HepG2 (cell line): ENCODE measurements at regions not wholly inside any gene's neighbourhood (a gene's known extent, or its start where the extent isn't known, plus 50 kb on each side); places are given as distances from the start of the nearest gene placed in this dataset.

ENCODE experiments used
- EZH2 ChIP-seq: conservative IDR thresholded peaks from 2 replicates; pipeline ENCODE4 v1.6.1; 2012; ENCODE audit warnings: mild to moderate bottlenecking, low read depth, low read length, moderate library complexity
- XRCC5 ChIP-seq: fragments of 200-400 bp; formaldehyde crosslinking; optimal IDR thresholded peaks from 2 replicates; pipeline ENCODE3; 2017; ENCODE audit warnings: mild to moderate bottlenecking, low read length
- TF ChIP-seq, protein P1 (sequence below), 2 experiments: IDR thresholded peaks; 2 replicates each; pipeline ENCODE4 v1.6.1; 2011 to 2012; ENCODE audit warnings: low read length in 2 of 2, borderline replicate concordance in 1 of 2, low read depth in 1 of 2, mild to moderate bottlenecking in 1 of 2, moderate library complexity in 1 of 2
- TF ChIP-seq, protein P2 (sequence below): sonication (generic); formaldehyde crosslinking; IDR thresholded peaks from 2 replicates; pipeline ENCODE4 v1.5.0; 2020; ENCODE audit warnings: mild to moderate bottlenecking, missing genetic modification reagents, moderate library complexity
- TF ChIP-seq, protein P3 (sequence below): sonication (generic); formaldehyde crosslinking; IDR thresholded peaks from 2 replicates; pipeline ENCODE4 v1.4.0; 2020; ENCODE audit warnings: missing genetic modification reagents
- TF ChIP-seq, protein P4 (sequence below): sonication (generic); formaldehyde crosslinking; IDR thresholded peaks from 2 replicates; pipeline ENCODE4 v1.5.0; 2020; ENCODE audit warnings: missing genetic modification reagents

DNA sequence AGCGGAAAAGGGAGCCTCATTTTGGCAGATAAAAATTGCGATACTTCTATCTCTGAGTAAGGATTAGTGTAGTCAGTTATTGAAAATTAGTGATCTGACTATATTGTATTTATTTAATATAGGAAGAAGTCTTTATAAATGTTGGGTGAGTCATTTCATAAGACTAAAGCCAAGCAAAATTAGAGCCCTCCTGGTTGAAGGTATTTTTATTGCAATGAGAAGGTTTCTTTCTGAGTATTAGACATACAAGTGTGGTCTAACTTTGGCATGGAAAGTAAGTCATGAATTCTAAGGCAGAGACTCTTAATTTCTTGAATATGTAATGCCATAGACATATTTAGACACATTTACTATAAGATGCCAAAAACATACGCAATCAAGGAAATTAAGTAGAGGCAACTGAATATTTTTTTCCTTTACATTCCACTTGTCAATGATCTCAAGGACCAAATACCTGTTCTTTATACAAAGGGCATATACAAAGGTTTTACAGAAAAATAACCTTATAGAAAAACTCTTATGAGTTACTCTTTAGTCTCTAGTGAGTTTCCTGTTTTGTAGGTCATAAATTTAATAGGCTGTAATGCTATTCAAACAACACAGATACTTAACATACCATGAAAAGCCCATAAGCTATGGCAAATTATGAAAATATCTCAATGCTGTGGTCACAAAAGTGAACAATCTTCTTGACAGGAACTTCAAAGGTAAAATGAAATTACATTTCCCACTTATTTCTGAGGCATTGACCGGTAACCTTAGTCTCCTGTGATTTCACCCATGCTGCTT lies 156.6 kb upstream of the BTG1 start:
- TF ChIP-seq XRCC5: no peak
- TF ChIP-seq, protein P1, sequence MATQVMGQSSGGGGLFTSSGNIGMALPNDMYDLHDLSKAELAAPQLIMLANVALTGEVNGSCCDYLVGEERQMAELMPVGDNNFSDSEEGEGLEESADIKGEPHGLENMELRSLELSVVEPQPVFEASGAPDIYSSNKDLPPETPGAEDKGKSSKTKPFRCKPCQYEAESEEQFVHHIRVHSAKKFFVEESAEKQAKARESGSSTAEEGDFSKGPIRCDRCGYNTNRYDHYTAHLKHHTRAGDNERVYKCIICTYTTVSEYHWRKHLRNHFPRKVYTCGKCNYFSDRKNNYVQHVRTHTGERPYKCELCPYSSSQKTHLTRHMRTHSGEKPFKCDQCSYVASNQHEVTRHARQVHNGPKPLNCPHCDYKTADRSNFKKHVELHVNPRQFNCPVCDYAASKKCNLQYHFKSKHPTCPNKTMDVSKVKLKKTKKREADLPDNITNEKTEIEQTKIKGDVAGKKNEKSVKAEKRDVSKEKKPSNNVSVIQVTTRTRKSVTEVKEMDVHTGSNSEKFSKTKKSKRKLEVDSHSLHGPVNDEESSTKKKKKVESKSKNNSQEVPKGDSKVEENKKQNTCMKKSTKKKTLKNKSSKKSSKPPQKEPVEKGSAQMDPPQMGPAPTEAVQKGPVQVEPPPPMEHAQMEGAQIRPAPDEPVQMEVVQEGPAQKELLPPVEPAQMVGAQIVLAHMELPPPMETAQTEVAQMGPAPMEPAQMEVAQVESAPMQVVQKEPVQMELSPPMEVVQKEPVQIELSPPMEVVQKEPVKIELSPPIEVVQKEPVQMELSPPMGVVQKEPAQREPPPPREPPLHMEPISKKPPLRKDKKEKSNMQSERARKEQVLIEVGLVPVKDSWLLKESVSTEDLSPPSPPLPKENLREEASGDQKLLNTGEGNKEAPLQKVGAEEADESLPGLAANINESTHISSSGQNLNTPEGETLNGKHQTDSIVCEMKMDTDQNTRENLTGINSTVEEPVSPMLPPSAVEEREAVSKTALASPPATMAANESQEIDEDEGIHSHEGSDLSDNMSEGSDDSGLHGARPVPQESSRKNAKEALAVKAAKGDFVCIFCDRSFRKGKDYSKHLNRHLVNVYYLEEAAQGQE (IDR thresholded peaks at IDR 0.05; ENCODE audit: borderline replicate concordance in 1 of 2, low read depth in 1 of 2, low read length in 2 of 2): no peak
- TF ChIP-seq, protein P2, sequence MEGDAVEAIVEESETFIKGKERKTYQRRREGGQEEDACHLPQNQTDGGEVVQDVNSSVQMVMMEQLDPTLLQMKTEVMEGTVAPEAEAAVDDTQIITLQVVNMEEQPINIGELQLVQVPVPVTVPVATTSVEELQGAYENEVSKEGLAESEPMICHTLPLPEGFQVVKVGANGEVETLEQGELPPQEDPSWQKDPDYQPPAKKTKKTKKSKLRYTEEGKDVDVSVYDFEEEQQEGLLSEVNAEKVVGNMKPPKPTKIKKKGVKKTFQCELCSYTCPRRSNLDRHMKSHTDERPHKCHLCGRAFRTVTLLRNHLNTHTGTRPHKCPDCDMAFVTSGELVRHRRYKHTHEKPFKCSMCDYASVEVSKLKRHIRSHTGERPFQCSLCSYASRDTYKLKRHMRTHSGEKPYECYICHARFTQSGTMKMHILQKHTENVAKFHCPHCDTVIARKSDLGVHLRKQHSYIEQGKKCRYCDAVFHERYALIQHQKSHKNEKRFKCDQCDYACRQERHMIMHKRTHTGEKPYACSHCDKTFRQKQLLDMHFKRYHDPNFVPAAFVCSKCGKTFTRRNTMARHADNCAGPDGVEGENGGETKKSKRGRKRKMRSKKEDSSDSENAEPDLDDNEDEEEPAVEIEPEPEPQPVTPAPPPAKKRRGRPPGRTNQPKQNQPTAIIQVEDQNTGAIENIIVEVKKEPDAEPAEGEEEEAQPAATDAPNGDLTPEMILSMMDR: no peak
- TF ChIP-seq EZH2: no peak
- TF ChIP-seq, protein P3, sequence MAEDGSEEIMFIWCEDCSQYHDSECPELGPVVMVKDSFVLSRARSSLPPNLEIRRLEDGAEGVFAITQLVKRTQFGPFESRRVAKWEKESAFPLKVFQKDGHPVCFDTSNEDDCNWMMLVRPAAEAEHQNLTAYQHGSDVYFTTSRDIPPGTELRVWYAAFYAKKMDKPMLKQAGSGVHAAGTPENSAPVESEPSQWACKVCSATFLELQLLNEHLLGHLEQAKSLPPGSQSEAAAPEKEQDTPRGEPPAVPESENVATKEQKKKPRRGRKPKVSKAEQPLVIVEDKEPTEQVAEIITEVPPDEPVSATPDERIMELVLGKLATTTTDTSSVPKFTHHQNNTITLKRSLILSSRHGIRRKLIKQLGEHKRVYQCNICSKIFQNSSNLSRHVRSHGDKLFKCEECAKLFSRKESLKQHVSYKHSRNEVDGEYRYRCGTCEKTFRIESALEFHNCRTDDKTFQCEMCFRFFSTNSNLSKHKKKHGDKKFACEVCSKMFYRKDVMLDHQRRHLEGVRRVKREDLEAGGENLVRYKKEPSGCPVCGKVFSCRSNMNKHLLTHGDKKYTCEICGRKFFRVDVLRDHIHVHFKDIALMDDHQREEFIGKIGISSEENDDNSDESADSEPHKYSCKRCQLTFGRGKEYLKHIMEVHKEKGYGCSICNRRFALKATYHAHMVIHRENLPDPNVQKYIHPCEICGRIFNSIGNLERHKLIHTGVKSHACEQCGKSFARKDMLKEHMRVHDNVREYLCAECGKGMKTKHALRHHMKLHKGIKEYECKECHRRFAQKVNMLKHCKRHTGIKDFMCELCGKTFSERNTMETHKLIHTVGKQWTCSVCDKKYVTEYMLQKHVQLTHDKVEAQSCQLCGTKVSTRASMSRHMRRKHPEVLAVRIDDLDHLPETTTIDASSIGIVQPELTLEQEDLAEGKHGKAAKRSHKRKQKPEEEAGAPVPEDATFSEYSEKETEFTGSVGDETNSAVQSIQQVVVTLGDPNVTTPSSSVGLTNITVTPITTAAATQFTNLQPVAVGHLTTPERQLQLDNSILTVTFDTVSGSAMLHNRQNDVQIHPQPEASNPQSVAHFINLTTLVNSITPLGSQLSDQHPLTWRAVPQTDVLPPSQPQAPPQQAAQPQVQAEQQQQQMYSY (CRISPR knock-in tag): no peak
- TF ChIP-seq, protein P4, sequence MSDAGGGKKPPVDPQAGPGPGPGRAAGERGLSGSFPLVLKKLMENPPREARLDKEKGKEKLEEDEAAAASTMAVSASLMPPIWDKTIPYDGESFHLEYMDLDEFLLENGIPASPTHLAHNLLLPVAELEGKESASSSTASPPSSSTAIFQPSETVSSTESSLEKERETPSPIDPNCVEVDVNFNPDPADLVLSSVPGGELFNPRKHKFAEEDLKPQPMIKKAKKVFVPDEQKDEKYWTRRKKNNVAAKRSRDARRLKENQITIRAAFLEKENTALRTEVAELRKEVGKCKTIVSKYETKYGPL (CRISPR knock-in tag): no peak
